HG02981 (cell line): ENCODE measurements at regions not wholly inside any gene's neighbourhood (a gene's known extent, or its start where the extent isn't known, plus 50 kb on each side); places are given as distances from the start of the nearest gene placed in this dataset.

Experiments
- ATAC-seq: cut with Tn5 transposase; IDR thresholded peaks from one replicate; pipeline ENCODE4 v1.9.1; 2021; ENCODE audit warnings: mild to moderate bottlenecking, moderate library complexity; ENCODE audit not compliant: unreplicated experiment

DNA sequence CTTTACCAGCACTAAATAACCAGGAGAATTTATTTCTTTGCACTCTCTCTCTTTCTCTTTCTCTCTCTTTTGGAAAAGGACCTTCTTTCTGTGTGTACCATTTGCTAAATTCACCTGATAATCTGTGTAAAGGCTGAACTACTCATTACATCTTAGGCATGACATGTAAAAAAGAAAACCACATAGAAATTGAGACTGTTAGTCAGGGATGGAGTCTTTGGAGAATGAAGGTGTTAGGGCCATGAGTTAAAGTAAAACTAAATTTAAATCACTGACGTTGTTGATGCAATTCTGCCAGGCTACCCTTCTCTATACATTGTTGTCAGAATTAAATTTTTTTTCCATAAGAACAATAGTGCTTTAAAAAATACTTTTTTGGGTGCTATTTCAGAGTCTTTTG is 263.3 kb downstream of the PTEN start:
- ATAC-seq = no peak

DNA sequence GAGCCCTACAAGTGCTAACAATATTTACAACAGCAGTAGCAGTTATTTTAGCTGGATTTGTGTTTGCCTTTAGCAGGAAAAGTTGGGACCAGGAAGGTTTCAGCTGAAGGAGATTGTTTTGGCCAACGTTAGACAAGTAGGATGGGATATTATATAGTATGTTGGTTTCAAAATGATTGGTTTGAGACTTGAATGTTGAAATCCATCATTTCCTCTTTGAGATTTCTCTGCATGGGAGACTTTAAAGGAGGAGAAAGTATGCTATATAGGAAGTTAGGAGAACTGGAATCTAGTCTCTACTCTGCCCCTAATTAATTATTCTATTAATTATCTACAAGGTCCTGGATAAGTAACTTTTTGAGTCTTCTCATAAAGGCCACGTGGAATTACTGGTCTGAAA is 263.8 kb downstream of the PTEN start:
- ATAC-seq = no peak

DNA sequence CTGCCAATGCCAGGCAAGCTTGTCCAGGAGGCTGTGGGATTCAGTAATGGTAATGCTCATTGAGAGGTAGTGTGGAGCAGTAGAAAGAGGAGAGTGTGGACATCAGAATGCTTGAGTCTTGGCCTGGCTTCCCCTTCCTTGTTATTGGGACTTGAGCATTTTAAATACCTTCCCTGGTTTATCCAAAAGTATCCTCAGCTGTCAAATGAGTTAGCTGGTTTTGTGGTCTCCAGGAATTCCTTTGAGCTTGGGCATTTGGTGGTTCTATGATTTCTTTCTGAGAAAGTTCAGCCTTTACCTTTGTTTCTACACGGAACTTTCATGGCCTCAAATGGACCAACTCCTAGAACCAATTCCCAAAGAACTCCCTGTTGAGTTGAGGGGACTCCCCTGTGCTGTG is 264.3 kb downstream of the PTEN start:
- no peak for ATAC-seq

DNA sequence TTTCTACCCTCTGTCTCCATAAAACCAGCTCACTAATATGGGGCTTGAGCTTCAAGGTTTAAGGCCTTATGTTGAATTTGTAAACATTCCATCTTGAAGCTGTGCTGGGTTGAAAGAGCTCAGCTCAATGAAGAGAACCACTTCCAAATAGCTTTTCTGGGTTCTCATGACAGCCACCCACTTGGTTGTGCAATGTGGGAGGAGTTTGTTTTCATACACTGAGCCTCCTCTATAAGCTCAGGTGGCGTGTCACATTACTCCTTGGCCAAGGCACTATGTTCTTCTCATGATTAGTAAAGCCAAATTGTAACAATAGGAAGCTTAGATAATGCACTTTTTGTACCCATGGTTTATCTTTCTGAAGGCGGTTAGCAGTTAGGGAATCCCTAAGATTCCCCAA is 265.6 kb downstream of the PTEN start:
- ATAC-seq = no peak

DNA sequence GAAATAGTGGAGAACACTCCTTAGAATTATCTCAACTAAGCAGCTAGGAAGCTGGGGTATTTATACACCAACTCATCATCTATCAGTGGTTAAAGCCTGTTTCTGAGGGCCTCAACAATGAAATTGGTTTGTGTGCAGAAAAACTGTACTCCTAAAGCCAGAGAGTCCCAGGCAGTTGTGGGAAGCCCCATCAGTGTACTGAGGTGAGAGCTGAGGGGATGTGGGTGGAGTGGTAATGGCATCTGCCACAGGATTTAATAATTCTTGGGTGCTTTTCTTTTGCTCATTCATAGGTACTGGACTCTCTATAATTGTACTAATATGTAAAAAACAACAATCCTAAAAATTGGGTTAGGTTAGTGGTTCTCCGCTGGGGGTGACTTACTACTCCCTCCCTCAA is 267.5 kb downstream of the PTEN start:
- ATAC-seq = no peak

DNA sequence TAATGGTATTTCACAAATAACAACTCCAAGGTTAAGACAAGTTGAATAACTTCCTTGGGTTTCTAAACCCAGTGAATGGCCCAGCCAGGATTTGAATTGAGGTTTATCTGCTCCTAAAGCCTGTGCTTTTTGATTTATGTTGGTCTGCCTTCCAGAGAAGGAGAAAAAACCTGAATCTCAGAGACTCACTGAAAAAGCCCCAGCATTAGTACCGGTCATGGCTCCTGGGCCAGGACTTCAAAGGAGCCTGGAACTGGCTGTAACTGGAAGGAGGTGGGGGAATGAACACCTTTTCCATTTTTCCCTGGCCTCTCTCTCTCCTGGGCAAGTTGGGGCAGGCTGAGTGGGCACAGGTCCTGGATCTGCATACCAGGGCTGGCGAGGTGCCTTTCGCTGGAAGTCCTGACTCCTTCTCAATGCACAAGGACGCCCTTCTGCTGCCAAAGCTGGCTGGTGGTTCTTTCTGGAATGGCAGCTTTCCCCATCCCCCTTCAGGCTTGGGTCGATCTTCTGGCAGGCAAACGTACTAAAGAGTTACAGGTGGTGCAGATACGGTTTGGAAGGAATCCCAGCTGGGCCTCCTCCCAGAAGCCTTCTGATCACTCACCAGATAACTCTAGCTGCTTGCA is 268.2 kb downstream of the PTEN start:
- ATAC-seq = no peak

DNA sequence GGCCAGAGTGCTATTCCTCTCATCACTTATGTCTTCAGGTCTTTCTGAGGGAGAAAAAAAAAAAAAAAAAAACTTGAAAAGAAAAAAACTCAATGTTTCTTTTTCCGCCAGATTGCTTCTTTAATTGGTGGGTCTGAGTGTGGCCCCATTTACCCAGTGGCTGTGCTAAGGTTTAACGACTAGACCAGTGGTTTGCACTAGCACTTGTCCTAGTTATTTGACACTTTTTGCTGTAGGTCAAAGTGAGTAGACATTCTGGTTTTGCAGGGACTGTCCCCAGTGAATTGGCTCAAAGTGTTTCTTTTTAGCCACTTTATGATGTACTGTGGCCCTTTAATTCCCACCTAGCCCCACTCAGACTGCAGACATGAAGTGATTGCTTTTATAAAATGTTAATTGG is 273.3 kb downstream of the PTEN start:
- ATAC-seq = no peak

DNA sequence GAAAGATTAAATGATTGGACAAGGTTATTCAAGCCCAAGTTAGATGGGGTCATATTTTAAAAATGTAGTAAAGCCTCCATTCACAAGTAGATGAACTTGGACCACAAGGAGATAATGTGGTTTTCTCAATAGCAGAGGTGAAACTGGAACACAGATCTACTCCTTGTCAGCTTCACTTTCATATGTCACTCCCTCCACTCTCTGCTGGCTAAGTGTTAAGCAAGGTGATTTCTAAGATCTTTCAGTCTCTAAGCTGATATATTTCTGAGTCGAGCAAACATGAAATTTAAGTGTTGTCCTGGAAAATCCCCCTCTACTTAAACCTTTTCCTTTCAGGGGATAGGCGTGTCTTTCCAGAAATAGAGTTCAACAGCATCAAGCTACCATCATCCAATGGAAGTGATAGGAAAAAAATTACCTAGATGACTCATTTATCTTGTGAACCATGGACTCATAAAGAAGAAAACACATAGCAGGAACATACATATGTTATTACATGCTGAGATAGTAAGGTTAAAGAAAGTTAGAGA is 275.0 kb downstream of the PTEN start:
- peak; percentile 91 for ATAC-seq

DNA sequence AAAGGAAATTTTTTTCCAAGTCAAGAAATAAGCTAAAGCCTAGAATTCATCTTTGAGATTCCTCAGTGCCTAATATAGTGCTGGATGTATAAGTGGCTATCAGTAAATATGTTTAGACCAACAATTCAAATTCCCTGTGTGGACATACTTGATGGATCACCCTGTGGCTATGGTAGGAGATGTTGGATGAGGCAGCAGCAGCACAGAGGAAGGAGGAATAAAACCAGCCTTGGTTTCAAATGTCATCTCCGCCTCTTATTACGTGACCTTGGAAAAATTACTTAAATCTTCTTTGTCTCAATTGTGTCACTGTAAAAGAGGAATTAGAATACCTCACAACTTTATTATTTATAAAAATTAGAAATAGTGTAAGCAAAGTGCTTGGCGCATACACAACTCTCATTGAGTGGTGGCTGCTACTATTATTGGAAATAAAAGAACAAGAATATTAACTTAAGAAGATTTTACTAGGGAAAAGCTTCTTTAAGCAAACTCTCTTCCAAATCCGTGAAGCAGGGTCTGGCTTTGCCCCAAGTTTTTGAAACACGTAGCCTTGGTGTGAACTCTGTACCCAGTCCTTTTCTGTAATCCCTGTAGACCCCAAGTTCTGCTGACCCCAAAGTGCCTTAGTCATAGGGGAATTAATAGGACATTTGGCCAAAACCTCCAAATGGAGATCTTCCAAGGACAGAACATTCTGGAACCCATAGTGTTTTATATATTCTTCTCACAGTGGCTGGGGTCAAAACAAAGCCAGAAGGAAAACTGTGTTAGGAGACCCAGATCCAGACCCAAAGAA is 283.8 kb downstream of the PTEN start:
- ATAC-seq = no peak

DNA sequence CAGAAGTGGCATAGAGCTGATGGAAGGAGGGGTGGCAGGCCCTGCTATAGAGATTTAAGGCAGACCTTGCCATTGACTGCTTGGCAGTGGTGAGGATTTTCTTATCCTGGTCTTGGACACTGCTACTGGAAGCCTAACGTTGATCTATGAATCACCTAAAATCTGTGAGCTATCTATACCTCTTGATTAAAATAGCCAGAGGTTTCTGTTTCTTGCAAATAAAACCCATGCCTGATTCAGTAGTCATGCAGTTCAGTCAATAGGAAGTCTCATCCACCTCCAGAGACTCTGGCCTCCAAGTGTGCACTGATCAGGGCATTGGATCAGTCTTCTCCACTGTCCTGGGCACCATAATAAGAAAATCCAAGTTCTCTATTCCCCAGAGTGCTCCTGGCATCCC is 286.5 kb downstream of the PTEN start:
- ATAC-seq = no peak

DNA sequence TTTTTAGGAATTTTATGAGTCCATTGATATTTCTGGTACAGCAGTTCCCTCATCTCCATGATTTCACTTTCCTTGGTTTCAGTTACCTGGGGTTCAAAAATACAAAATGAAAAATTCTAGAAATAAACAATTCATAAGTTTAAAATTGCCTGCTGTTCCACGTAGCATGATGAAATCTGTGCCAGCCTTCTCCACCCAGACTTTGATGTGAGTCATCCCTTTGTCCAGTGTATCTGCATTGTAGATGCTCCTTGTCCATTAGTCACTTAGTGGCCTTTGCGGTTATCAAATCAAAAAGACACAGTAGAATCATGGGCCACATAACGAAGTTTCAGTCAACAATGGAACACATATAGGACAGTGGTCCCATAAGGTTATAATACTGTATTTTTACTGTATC is 286.9 kb downstream of the PTEN start:
- no peak for ATAC-seq

DNA sequence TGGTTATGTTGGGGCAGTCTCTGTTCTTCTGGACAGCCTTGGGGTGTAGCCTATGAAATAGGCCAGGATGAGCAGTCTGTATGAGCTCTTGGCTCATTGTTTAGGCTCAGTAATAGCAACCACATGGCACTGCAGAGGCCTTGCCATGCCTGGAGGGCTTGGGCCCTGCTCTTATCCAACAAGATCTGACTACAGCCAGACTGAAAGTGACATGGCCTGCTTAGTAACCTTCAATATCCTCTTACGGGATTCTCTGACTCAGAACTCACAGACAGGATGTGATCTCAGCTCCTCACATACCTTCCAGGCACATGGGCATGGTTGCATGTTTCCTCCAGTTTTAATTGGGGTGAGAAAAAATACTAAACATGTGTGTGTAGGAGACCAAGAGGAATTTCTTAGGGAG is 289.3 kb downstream of the PTEN start:
- ATAC-seq = peak; percentile 91

DNA sequence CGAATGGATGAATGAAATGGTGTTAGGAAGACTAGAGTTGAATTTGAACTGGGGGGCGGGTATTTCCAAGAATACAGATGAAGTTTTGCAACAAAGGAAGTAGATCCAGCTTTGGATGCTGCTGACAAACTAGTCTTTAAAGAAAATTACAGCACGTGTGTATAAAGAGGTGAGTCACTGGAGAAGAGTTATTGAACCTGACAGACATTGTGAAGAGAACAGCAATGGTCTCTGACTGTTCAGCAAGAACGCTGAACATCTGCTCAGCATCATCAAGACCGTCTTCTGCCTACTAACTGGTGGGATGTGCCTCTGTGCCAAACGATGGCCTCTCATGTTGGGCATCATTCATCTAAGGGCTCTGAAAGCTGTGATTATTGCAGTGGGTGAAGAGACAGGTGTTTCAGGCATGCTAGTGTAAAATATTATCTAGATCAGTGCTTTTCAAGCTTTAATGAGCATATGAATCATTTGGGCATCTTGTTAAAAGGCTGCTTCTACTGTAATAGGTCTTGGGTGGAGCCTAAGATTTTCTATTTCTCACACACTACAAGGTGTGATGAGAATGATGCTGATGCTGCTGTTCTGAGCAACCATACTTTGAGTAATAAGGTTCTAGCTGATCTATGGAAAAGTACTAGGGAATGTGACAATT is 291.3 kb downstream of the PTEN start:
- ATAC-seq = no peak

DNA sequence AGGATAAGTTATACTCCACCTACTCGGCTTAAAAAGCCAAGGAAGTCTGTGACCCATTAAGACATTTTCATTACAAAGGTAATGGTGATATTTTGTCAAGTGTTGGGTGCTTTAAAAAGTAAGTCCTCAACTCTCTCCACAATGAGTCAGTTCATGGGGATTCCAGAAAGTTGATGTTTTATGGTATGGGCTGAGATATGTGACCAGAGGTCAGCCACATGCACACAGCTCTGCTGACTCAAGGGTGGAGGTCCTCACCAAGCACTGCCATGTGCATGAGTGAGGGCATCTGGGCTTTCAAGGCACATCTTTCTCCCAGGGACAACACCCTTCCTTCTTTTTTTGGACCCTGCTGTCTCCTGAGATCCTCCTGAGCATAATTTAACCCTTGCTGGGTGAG is 292.9 kb downstream of the PTEN start:
- ATAC-seq = no peak

DNA sequence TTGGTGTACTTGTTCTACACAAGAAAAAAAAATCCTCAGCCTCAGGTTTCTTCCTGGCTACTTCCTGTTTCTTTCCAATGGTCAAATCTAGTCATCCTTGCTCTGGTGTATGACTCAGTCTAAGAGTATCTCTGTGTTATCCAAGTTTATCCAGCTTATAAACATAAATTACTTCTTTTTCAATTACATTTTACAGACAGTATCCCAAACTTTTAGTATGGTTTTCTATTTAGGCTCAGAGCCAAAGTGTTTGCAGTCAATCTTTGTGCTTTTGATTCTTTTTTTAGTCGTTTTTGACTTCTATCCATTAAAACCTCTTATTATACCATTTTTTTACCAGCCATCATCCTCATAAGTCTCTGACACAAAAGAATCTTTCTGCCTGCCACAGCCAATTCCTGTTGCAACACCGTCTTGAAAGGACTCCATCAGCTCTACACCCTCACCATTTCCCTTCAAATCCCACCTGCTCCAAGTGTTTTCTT is 294.6 kb downstream of the PTEN start:
- ATAC-seq = no peak

DNA sequence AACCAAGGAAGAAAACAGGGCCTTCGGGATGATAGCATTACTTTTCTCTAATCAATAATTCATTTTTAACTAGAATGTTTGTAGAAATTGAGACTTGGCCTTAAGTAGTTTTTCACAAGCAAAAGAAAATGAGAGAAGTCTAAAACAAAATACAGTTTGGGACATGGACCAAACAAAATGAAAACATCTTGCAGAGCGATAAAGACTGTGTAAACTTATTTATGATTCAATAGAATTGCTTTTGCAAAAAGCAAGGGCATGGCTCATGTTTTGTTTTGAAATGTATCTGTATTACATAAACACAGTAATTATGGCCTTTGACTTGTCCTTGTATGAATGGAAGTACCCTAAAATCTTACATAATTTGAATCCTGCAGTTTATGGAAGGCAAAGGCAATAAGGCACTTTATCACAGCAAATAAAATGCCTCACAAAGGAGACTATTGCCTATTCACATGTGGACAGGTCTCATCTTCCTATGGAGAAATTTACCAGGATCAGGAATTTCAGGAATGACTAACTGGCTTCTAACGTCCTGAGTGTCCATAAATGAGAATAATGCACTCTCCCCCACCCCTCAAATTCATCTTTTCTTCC is 295.2 kb downstream of the PTEN start:
- no peak for ATAC-seq

DNA sequence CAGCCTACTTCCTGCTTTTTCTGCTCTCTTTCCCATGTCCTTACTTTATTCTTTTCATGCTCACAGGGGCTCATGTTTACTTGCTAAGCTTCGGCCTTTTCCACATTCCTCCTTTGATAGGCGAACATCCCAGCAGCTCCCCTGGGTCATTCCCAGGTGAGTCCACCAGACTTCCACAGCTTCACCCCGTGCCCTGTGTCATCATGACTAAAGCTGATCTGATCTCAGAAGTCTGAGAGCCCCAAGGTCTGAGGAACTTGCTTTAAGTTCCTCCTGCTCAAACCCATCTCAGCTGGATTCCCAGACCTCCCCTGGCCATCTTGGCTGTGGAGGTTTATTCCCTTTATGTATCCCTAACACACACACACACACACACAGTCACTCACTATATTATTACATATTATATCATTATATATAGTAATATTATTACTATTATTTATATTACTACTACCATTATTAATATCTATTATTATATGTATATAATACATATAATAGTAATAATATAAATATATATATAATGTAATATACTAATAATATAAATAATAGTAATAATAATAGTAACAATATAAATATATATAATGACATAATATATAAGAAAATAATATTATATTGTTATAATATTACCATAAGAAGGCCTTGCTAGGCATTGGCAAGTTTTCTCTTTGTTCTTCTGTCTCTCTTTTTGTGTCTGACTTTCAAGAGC is 295.9 kb downstream of the PTEN start:
- ATAC-seq = no peak

DNA sequence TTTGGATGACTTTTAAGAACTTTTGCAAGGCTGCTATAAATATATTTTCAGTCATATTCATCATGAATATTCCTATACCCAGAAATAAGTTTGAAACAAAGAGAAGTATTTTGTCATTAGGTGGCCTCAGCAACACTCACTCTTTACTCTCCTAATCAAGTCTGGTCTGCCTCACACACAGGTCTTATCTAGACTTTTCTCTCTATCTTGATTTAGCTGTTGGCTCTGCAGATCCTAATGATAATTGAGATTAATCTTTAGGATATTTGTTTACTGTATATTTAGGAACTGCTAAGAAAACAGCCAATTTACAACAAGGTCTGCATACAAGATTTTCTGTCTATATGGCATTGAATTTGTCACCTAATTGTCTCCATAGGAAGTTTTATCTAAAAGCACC is 297.6 kb downstream of the PTEN start:
- ATAC-seq = no peak

DNA sequence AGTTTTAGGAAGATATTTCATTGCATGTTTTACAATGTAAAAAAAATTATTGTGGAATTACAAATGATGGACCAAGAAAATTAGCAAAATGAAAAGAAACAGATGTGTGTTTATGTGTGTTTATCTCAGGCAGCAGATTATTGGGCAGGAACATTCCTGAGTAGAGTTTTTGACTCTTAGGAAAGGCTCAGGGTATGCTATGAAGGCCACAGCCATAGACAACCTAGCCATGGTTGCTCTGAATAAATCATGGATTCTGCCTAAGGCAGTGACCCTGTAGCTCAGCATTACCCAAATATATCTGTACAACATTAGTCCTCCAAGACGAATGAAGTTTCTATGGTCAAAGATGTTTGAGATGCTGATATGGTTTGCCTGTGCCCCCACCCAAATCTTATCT is 298.3 kb downstream of the PTEN start:
- no peak for ATAC-seq

DNA sequence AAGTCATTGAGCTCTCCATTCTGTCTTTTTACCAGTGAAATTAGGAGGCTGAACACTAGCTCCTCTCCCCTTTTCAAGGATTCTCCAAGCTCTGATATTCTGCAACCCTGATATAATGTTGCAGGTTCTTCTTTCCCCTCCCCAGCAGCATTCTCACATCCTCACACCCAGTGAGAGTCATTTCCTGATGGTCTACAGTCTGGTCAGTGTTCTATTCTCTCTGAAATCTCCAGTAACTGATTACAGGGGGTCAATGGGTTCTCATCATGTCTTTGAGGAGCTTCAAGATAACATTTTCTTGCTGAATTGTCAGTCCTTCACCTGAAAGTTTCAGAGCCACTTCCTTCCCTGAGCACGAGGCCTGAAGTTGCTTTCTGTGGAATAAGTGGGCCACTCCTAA is 299.4 kb downstream of the PTEN start:
- ATAC-seq = no peak

DNA sequence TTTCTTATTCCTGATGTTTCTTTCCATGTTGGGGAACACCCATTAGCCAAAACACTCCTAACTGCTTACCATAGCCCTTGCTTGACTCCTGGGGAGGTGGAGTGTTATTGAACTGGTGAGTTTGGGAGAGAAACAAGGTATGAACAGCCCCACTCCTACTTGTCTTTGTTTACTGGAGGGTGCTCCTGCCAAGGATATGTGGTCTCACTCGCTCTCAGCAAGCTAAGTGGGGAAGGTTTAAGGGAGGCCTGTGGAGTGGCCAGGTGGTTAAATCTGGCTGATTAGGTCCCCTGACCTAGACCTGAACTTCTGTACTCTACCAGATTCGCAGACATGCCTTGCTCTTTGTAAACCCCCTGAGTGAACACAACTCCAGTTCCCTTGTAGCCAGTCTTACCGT is 300.1 kb downstream of the PTEN start:
- ATAC-seq = no peak
